ENCODE measurements at regions not wholly inside any gene's neighbourhood (a gene's known extent, or its start where the extent isn't known, plus 50 kb on each side); places are given as distances from the start of the nearest gene placed in this dataset.

DNA sequence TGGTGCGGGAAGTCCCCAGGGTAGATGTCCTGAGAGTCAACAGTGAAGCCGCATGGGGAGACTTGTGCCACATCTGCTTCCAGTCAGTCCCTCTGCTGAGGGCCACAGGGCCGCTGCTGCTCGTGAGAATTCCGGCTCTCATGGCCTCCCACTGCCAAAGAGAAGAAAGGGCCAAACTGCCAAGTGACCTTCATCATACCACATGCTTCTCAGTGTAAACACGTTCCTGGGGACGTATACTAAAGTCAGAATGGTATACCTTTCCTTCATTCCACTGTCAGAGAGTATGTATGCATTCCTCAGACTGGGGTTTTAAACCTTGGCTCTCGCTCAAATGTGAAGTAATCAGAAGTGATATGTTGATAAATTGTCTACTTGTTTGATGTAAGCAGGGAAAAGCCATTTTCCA is 52.8 kb upstream of the SEC61G start:
- H3F3A ChIP-seq (replicated peaks; ENCODE audit: low read depth), result no peaks in the 10 kb centered on the region
- no peaks in the 10 kb centered on the region for H3K36me3 ChIP-seq (ENCODE audit: insufficient read depth)
- H3K27me3 Mint-ChIP-seq (ENCODE audit: insufficient read depth, low read depth, poor library complexity), result peaks cover 3% of the 10 kb centered on the region
- H3K27ac ChIP-seq (ENCODE audit: low read depth), result no peak overlapping the region
- H3K4me1 ChIP-seq (ENCODE audit: insufficient read depth), result no peaks in the 10 kb centered on the region
- H3K4me1 Mint-ChIP-seq, result no peaks in the 10 kb centered on the region
- H3K4me2 ChIP-seq, result no peak overlapping the region
- peaks cover 7% of the 10 kb centered on the region; the same call in 1 of the 3 replicates for H3K36me3 Mint-ChIP-seq (ENCODE audit: low read depth)
- no peaks in the 10 kb centered on the region; the same call in none of the 2 replicates for H3K9me2 ChIP-seq (ENCODE audit: insufficient read depth)
- H4K20me1 ChIP-seq (replicated peaks; ENCODE audit: insufficient read depth), result no peaks in the 10 kb centered on the region
- no peak overlapping the region for H2AFZ ChIP-seq
- TF ChIP-seq, protein P1, sequence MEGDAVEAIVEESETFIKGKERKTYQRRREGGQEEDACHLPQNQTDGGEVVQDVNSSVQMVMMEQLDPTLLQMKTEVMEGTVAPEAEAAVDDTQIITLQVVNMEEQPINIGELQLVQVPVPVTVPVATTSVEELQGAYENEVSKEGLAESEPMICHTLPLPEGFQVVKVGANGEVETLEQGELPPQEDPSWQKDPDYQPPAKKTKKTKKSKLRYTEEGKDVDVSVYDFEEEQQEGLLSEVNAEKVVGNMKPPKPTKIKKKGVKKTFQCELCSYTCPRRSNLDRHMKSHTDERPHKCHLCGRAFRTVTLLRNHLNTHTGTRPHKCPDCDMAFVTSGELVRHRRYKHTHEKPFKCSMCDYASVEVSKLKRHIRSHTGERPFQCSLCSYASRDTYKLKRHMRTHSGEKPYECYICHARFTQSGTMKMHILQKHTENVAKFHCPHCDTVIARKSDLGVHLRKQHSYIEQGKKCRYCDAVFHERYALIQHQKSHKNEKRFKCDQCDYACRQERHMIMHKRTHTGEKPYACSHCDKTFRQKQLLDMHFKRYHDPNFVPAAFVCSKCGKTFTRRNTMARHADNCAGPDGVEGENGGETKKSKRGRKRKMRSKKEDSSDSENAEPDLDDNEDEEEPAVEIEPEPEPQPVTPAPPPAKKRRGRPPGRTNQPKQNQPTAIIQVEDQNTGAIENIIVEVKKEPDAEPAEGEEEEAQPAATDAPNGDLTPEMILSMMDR (conservative IDR thresholded peaks at IDR 0.05; ENCODE audit: low read depth in 2 of 2), result no peak
- TF ChIP-seq JUNB (IDR thresholded peaks at IDR 0.05; ENCODE audit: unreplicated experiment) (no peak), POLR2AphosphoS5 (IDR thresholded peaks at IDR 0.05; ENCODE audit: low read depth) (no peak), EZH2phosphoT487 (IDR thresholded peaks at IDR 0.05; ENCODE audit: unreplicated experiment) (no peak), REST (IDR thresholded peaks at IDR 0.05; ENCODE audit: unreplicated experiment) (no peak), STAT1 (IDR thresholded peaks at IDR 0.05; ENCODE audit: unreplicated experiment) (no peak), ZNF462 (CRISPR knock-in tag; IDR thresholded peaks at IDR 0.05) (no peak), EZH2 (IDR thresholded peaks at IDR 0.05; ENCODE audit: low read depth, unreplicated experiment) (no peak), ZNF114 (CRISPR knock-in tag; IDR thresholded peaks at IDR 0.05) (no peak), NANOG (IDR thresholded peaks at IDR 0.05; ENCODE audit: borderline replicate concordance) (no peak), ZNF331 (CRISPR knock-in tag; IDR thresholded peaks at IDR 0.05; ENCODE audit: low read depth) (no peak)
- no peak overlapping the region for H3K4me3 ChIP-seq
- H3K9me3 Mint-ChIP-seq, result peaks cover 11% of the 10 kb centered on the region
- no peaks in the 10 kb centered on the region for H3K27me3 ChIP-seq (ENCODE audit: insufficient read depth)
- H3K27ac Mint-ChIP-seq, result no peak overlapping the region; the same call in 1 of the 2 replicates
- no peak for ATAC-seq
- no peak for DNase-seq (ENCODE audit: low spot score)
- no peaks in the 10 kb centered on the region for H3K79me2 ChIP-seq (replicated peaks; ENCODE audit: insufficient read depth)
- H3K4me3 Mint-ChIP-seq, result no peak overlapping the region

Measured in GM23338 (cell line).